Keratinocyte (primary cell): ENCODE measurements at regions not wholly inside any gene's neighbourhood (a gene's known extent, or its start where the extent isn't known, plus 50 kb on each side); places are given as distances from the start of the nearest gene placed in this dataset.

Source experiments
- CTCF ChIP-seq, 3 experiments: IDR thresholded peaks in 1 of 3; conservative IDR thresholded peaks in 1 of 3; optimal IDR thresholded peaks in 1 of 3; 2 replicates in 2 of 3; 3 replicates in 1 of 3; pipeline versions ENCODE3 to v1.5.1; 2011; ENCODE audit warnings: low read length in 3 of 3, mild to moderate bottlenecking in 3 of 3, moderate library complexity in 2 of 3, control low read depth in 1 of 3, inconsistent platforms in 1 of 3; ENCODE audit not compliant: insufficient read depth in 2 of 3; ENCODE audit errors: extremely low read depth in 1 of 3
- EZH2 ChIP-seq: IDR thresholded peaks from one replicate; pipeline ENCODE4 v1.6.1; 2012; ENCODE audit warnings: inconsistent platforms, mild to moderate bottlenecking, low read length, moderate library complexity

GRCh38 chr7:84722086-84722485, 464.8 kb downstream of the SEMA3D start:
- TF ChIP-seq CTCF (optimal IDR thresholded peaks at IDR 0.05 in 1 of 3, IDR thresholded peaks at IDR 0.05 in 1 of 3, conservative IDR thresholded peaks at IDR 0.05 in 1 of 3; ENCODE audit: extremely low read depth in 1 of 3, insufficient read depth in 2 of 3, low read length in 3 of 3) = no peak
- no peak for TF ChIP-seq EZH2
